ENCODE measurements at regions not wholly inside any gene's neighbourhood (a gene's known extent, or its start where the extent isn't known, plus 50 kb on each side); places are given as distances from the start of the nearest gene placed in this dataset.

- no peak for DNase-seq
Measured at GRCh38 chr5:114296191-114296590, 65.7 kb upstream of the KCNN2 start.

- DNase-seq, result no peak
Measured at GRCh38 chr5:114297915-114298314, 64.0 kb upstream of the KCNN2 start.

DNA sequence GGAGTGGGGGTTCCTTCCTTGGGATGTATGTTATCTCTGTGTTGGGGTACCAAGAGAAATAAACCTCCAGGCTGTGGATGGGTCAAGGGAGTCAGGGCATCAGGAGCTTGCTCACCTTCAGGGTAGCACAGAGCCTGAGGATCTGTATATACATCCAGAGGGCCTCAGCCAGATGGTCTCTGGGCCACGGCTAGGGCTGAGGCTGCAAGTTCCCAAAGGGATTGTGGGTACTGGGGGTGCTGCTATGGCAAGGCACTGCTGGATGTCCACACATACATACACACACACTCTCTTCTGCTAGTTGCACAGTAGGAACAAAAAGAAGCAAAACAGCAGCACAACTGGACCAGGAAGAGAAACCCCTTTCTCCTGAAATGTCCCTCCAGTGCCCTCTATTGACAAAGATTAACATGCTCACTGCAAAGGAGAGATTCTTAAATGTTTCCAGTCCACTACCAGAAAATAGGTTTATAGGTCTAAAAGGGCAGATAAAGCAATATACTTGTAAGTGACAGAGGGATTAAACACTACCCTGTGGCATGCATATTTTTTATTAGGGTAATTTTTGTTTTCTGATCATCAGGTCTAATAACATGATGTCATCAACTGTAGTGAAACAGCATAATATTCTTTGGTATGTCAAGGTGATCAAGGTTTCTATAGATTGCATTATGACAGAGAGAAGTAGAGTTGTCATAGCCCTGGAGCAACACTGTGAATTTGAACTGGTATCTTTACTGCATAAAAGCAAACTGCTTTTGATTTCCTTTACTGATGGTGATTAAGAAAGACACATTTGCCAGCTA, 56.3 kb upstream of the KCNN2 start:
- no peak for DNase-seq

DNA sequence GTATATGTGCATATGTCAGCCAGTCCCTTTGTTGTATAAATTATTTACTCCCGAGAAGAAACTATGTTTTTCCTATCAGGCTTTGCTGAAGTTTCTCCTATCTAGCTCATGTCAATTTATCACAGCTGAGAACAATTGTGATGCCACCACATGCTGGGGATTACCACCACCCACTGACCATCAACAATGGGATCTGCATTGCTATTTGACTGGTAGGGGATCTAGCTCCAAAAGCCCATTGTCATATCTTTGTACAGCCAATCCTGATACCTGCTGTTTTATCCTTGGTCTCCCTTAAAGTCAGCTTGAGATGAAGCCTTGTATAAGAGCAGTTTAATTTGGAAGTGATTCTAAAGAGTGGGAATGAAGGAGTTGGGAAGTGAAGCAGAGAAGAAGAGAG, 53.9 kb upstream of the KCNN2 start:
- DNase-seq, result no peak

- no peak for DNase-seq
Measured at GRCh38 chr5:114308508-114308907, 53.4 kb upstream of the KCNN2 start.

DNA sequence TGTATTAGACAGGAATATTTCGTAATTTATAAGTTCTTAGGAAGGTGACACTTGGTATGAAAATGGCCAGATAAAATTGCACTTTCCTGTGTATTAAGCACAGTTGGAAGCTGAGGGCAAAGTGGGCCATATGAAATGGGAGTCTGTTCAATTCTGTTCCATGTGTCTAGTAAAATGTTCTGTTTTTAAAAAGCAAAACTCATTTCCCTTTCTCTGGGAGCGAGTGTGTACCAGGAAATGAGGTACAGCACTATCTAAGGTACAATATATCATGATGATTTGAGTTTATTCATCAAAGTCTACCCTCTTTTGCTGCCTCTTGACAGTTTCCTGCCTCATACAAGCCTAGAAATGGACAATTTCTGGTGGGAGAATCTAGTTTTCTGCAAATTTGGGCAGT, 51.2 kb upstream of the KCNN2 start:
- DNase-seq, result no peak

DNA sequence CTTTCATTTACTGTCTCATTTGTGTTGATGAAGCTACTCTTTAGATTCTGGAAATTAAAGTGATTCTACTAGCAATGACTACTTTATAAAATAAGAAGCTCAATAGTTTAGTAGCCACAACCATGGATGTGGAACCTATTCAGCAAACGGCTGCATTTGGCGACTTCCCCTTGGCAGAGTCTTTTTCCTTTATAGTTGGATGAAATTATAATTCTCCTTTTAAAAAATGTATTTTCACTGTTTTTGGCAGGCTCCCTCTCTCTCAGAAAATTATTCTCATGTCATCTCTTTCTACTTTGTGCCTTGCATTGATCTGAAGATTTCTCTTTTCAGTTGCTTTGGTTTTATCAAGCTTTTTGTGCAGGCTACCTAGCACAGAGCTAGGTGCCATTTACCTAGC, 50.6 kb upstream of the KCNN2 start:
- DNase-seq, result no peak

DNA sequence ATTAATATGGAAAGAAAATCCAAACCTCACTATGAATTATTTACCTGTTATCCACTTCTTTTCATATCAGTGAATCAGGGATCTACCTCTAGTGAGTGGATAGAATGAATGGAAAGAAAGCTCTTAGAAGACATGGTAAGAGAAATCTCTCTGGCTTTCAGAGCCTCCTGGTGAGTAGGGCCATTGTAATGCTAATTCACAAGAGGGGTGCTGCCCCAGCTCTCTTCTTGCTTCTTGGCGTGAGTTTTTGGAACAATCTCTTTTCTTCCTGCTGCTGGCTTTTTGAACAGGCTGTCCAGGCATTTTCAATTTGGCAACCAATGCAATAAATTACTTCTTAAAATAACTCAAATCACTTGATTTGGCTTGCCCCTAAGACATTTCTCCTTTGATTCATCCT, 49.9 kb upstream of the KCNN2 start:
- DNase-seq, result no peak

Measured in activated CD4-positive, alpha-beta T cell treated with anti-CD3 and anti-CD28 coated beads, Interleukin-2, amount 50 U/mL, for 16 hours (primary cell).